ENCODE measurements at regions not wholly inside any gene's neighbourhood (a gene's known extent, or its start where the extent isn't known, plus 50 kb on each side); places are given as distances from the start of the nearest gene placed in this dataset.

GRCh38 chr18:37962316-37962966 is 396.8 kb upstream of the CELF4 start:
- intact Hi-C loops (cut with DNase I): no loop called here
- DNase-seq (no peak), ATAC-seq (ENCODE audit: poor library complexity) (no peak)

GRCh38 chr18:37958499-37958898 is 392.9 kb upstream of the CELF4 start:
- intact Hi-C loops (cut with DNase I): no loop called here
- DNase-seq (no peak), ATAC-seq (ENCODE audit: poor library complexity) (no peak)

- intact Hi-C loops (cut with DNase I): no loop called here
- DNase-seq (no peak), ATAC-seq (ENCODE audit: poor library complexity) (no peak)
These were observed 391.3 kb upstream of the CELF4 start for GRCh38 chr18:37956902-37957301.

GRCh38 chr18:37956020-37956419 is 390.4 kb upstream of the CELF4 start:
- intact Hi-C loops (cut with DNase I): no loop called here
- ATAC-seq (ENCODE audit: poor library complexity): no peak
- DNase-seq: no peak

- no peak for ATAC-seq (ENCODE audit: poor library complexity)
- intact Hi-C loops (cut with DNase I): no loop called here
- DNase-seq: no peak
These were observed 389.6 kb upstream of the CELF4 start for GRCh38 chr18:37955201-37955600.

GRCh38 chr18:37953876-37954275 is 388.3 kb upstream of the CELF4 start:
- intact Hi-C loops (cut with DNase I): no loop called here
- no peak for DNase-seq
- ATAC-seq (ENCODE audit: poor library complexity): no peak

- intact Hi-C loops (cut with DNase I): no loop called here
- ATAC-seq (ENCODE audit: poor library complexity) (no peak), DNase-seq (no peak)
These were observed 382.9 kb upstream of the CELF4 start for GRCh38 chr18:37948471-37948870.

GRCh38 chr18:37946324-37946723 is 380.7 kb upstream of the CELF4 start:
- DNase-seq: no peak
- no peak for ATAC-seq (ENCODE audit: poor library complexity)
- intact Hi-C loops (cut with DNase I): no loop called here

GRCh38 chr18:37944700-37945270 is 379.2 kb upstream of the CELF4 start:
- no peak for DNase-seq
- no peak for ATAC-seq (ENCODE audit: poor library complexity)
- intact Hi-C loops (cut with DNase I): no loop called here

- ATAC-seq (ENCODE audit: poor library complexity) (no peak), DNase-seq (no peak)
- intact Hi-C loops (cut with DNase I): no loop called here
These were observed 371.7 kb upstream of the CELF4 start for GRCh38 chr18:37937287-37937686.

GRCh38 chr18:37935086-37935485 is 369.5 kb upstream of the CELF4 start:
- ATAC-seq (ENCODE audit: poor library complexity): no peak
- no peak for DNase-seq
- intact Hi-C loops (cut with DNase I): no loop called here

GRCh38 chr18:37930640-37931039 is 365.0 kb upstream of the CELF4 start:
- intact Hi-C loops (cut with DNase I): no loop called here
- no peak for ATAC-seq (ENCODE audit: poor library complexity)
- DNase-seq: no peak

- DNase-seq (no peak), ATAC-seq (ENCODE audit: poor library complexity) (no peak)
- intact Hi-C loops (cut with DNase I): no loop called here
These were observed 356.6 kb upstream of the CELF4 start for GRCh38 chr18:37922162-37922561.

GRCh38 chr18:37920865-37921264 is 355.3 kb upstream of the CELF4 start:
- ATAC-seq (ENCODE audit: poor library complexity) (no peak), DNase-seq (no peak)
- intact Hi-C loops (cut with DNase I): no loop called here

- no peak for DNase-seq
- ATAC-seq (ENCODE audit: poor library complexity): no peak
- intact Hi-C loops (cut with DNase I): no loop called here
These were observed 347.5 kb upstream of the CELF4 start for GRCh38 chr18:37913051-37913450.

GRCh38 chr18:37902344-37902743 is 336.7 kb upstream of the CELF4 start:
- no peak for DNase-seq
- ATAC-seq (ENCODE audit: poor library complexity): no peak
- intact Hi-C loops (cut with DNase I): no loop called here

- intact Hi-C loops (cut with DNase I): no loop called here
- DNase-seq (no peak), ATAC-seq (ENCODE audit: poor library complexity) (no peak)
These were observed 334.7 kb upstream of the CELF4 start for GRCh38 chr18:37900326-37900725.

GRCh38 chr18:37889963-37890362 is 324.4 kb upstream of the CELF4 start:
- intact Hi-C loops (cut with DNase I): no loop called here
- ATAC-seq (ENCODE audit: poor library complexity): no peak
- no peak for DNase-seq

GRCh38 chr18:37874721-37875120 is 309.1 kb upstream of the CELF4 start:
- intact Hi-C loops (cut with DNase I): no loop called here
- no peak for DNase-seq
- ATAC-seq (ENCODE audit: poor library complexity): no peak

- intact Hi-C loops (cut with DNase I): no loop called here
- no peak for ATAC-seq (ENCODE audit: poor library complexity)
- DNase-seq: no peak
These were observed 307.8 kb upstream of the CELF4 start for GRCh38 chr18:37873416-37873815.

- no peak for DNase-seq
- ATAC-seq (ENCODE audit: poor library complexity): no peak
- intact Hi-C loops (cut with DNase I): no loop called here
These were observed 307.0 kb upstream of the CELF4 start for GRCh38 chr18:37872562-37872961.

Measured in Right ventricle myocardium superior (tissue), 1 donor.